ENCODE measurements at regions not wholly inside any gene's neighbourhood (a gene's known extent, or its start where the extent isn't known, plus 50 kb on each side); places are given as distances from the start of the nearest gene placed in this dataset.

GRCh38 chr5:28810751-28811136 lies 1772.4 kb upstream of the CDH9 start:
- no peak for TF ChIP-seq USF2 (IDR thresholded peaks at IDR 0.05; ENCODE audit: low read length)
- no peak for TF ChIP-seq POLR2A (IDR thresholded peaks at IDR 0.05; ENCODE audit: control extremely low read depth in 1 of 2, low read depth in 2 of 2, low read length in 2 of 2)
- peak in 1 of 3 experiments; percentile 27; a peak in 1 of 4 replicates for TF ChIP-seq CTCF (IDR thresholded peaks at IDR 0.05; ENCODE audit: control extremely low read depth in 1 of 3, insufficient read depth in 1 of 3, low read depth in 1 of 3, low read length in 3 of 3)

Data from H1 (cell line).